WTC11 (cell line): ENCODE measurements at regions not wholly inside any gene's neighbourhood (a gene's known extent, or its start where the extent isn't known, plus 50 kb on each side); places are given as distances from the start of the nearest gene placed in this dataset.

Source experiments
- ATAC-seq: fragments of 200-7000 bp; cut with Tn5 transposase; 2 replicates; pipeline ENCODE4 v1.10.0; 2021; ENCODE audit warnings: mild to moderate bottlenecking, moderate library complexity
- CTCF ChIA-PET: fragments of 300-600 bp; sonication (Branson Sonifier 250); formaldehyde crosslinking; loops from one replicate; lab custom pipeline; 2021; ENCODE audit warnings: antibody characterized with exemption; lab: Charles Lee
- POLR2A ChIA-PET: fragments of 350-600 bp; sonication (Branson Sonifier 250); formaldehyde crosslinking; loops from one replicate; lab custom pipeline; 2021; ENCODE audit warnings: antibody characterized with exemption; lab: Charles Lee
- DNase-seq: peaks from one replicate; pipeline ENCODE4 v3.0.0; 2021; ENCODE audit warnings: low spot score
- H3K27ac Mint-ChIP-seq: 2 replicates; pipeline ENCODE4 v1.8.0; 2021; ENCODE audit warnings: mixed read lengths
- H3K27me3 Mint-ChIP-seq: 2 replicates; pipeline ENCODE4 v1.8.0; 2021; ENCODE audit warnings: low read depth, mild to moderate bottlenecking, moderate library complexity, mixed read lengths
- H3K36me3 Mint-ChIP-seq: 2 replicates; pipeline ENCODE4 v1.8.0; 2021; ENCODE audit warnings: mixed read lengths
- H3K4me1 Mint-ChIP-seq: 2 replicates; pipeline ENCODE4 v1.8.0; 2022; ENCODE audit warnings: mixed read lengths
- H3K4me3 Mint-ChIP-seq: 2 replicates; pipeline ENCODE4 v1.8.0; 2021; ENCODE audit warnings: mild to moderate bottlenecking, moderate library complexity, mixed read lengths
- H3K9me3 Mint-ChIP-seq: 2 replicates; pipeline ENCODE4 v1.8.0; 2021; ENCODE audit warnings: mixed read lengths
- ATF1 ChIP-seq: sonication (generic); formaldehyde crosslinking; IDR thresholded peaks from 2 replicates; pipeline ENCODE4 v1.8.1; 2023; ENCODE audit warnings: mild to moderate bottlenecking, moderate library complexity, missing genetic modification reagents
- ATF2 ChIP-seq: sonication (generic); formaldehyde crosslinking; IDR thresholded peaks from 2 replicates; pipeline ENCODE4 v1.8.1; 2022; ENCODE audit warnings: low read depth, missing genetic modification reagents, borderline replicate concordance
- CREB1 ChIP-seq: sonication (generic); formaldehyde crosslinking; IDR thresholded peaks from 2 replicates; pipeline ENCODE4 v1.8.0; 2023; ENCODE audit warnings: mild to moderate bottlenecking, missing genetic modification reagents
- CREM ChIP-seq: sonication (generic); formaldehyde crosslinking; IDR thresholded peaks from 2 replicates; pipeline ENCODE4 v1.8.1; 2022; ENCODE audit warnings: mild to moderate bottlenecking, missing genetic modification reagents, moderate library complexity
- E2F1 ChIP-seq: sonication (generic); formaldehyde crosslinking; IDR thresholded peaks from 2 replicates; pipeline ENCODE4 v1.8.0; 2022; ENCODE audit warnings: mild to moderate bottlenecking, missing genetic modification reagents
- E2F5 ChIP-seq: sonication (generic); formaldehyde crosslinking; IDR thresholded peaks from 2 replicates; pipeline ENCODE4 v1.8.1; 2022; ENCODE audit warnings: mild to moderate bottlenecking, moderate library complexity, missing genetic modification reagents
- ERG ChIP-seq: fragments of 250-450 bp; sonication (Bioruptor Pico); IDR thresholded peaks from 2 replicates; pipeline ENCODE4 v1.8.0; 2021; ENCODE audit warnings: mild to moderate bottlenecking
- HMGA2 ChIP-seq: fragments of 250-450 bp; sonication (Bioruptor Pico); IDR thresholded peaks from 2 replicates; pipeline ENCODE4 v1.4.0; 2021; ENCODE audit warnings: mild to moderate bottlenecking, moderate library complexity
- PREB ChIP-seq: sonication (generic); formaldehyde crosslinking; IDR thresholded peaks from 2 replicates; pipeline ENCODE4 v1.8.1; 2022; ENCODE audit warnings: mild to moderate bottlenecking, missing genetic modification reagents, moderate library complexity, borderline replicate concordance
- PRRX2 ChIP-seq: fragments of 250-450 bp; sonication (Bioruptor Pico); IDR thresholded peaks from 2 replicates; pipeline ENCODE4 v1.8.0; 2021; ENCODE audit warnings: mild to moderate bottlenecking
- RELA ChIP-seq: sonication (generic); formaldehyde crosslinking; IDR thresholded peaks from 2 replicates; pipeline ENCODE4 v1.8.1; 2022; ENCODE audit warnings: missing genetic modification reagents, mild to moderate bottlenecking, borderline replicate concordance
- SMAD3 ChIP-seq: sonication (generic); formaldehyde crosslinking; IDR thresholded peaks from 2 replicates; pipeline ENCODE4 v1.8.0; 2022; ENCODE audit warnings: missing genetic modification reagents, mild to moderate bottlenecking, borderline replicate concordance
- SOX15 ChIP-seq: fragments of 250-450 bp; sonication (Bioruptor Pico); IDR thresholded peaks from 2 replicates; pipeline ENCODE4 v1.9.0; 2021; ENCODE audit warnings: mild to moderate bottlenecking
- ZNF232 ChIP-seq: sonication (generic); formaldehyde crosslinking; IDR thresholded peaks from 2 replicates; pipeline ENCODE4 v1.8.0; 2022; ENCODE audit warnings: mild to moderate bottlenecking, missing genetic modification reagents
- ZNF263 ChIP-seq: sonication (generic); formaldehyde crosslinking; IDR thresholded peaks from 2 replicates; pipeline ENCODE4 v1.8.1; 2022; ENCODE audit warnings: low read depth, mild to moderate bottlenecking, moderate library complexity, missing genetic modification reagents
- TF ChIP-seq, protein P1 (sequence below): fragments of 200-600 bp; IDR thresholded peaks from 2 replicates; pipeline ENCODE4 v1.8.0; 2022; ENCODE audit warnings: antibody characterized with exemption
- TF ChIP-seq, protein P2 (sequence below): fragments of 250-450 bp; sonication (Bioruptor Pico); IDR thresholded peaks from 2 replicates; pipeline ENCODE4 v1.9.0; 2021; ENCODE audit warnings: mild to moderate bottlenecking
- TF ChIP-seq, protein P3 (sequence below): fragments of 250-450 bp; sonication (Bioruptor Pico); IDR thresholded peaks from 2 replicates; pipeline ENCODE4 v2.1.2; 2022; ENCODE audit warnings: mild to moderate bottlenecking, moderate library complexity

DNA sequence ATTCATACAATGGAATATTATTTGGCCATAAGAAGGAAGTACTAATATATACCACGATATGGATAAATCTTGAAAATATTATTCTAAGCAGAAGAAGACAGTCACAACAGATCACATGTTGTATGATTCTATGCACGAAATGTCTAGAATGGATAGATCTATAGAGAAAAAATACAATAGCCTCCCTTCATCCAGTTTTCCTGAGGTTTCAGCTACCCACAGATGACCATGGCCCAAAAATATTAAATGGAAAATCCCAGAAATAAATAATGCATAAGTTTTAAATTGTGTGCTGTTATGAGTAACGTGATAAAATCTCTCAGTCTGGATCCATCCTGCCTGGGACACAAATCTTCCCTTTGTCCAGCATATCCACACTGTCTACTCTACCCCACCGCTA is 162.2 kb upstream of the ST8SIA2 start:
- no peaks in the 10 kb centered on the region for H3K4me1 Mint-ChIP-seq
- ChIA-PET POLR2A (no interaction called here), CTCF (interaction anchor here (0.5 kb wide), 1 partner anchor 378 kb away, joined by 3 read pairs; no protein-coding TSS in a partner anchor)
- ATAC-seq, result no peak
- no peaks in the 10 kb centered on the region for H3K36me3 Mint-ChIP-seq
- H3K4me3 Mint-ChIP-seq, result no peak overlapping the region
- no peak overlapping the region for H3K27ac Mint-ChIP-seq
- TF ChIP-seq PRRX2 (CRISPR knock-in tag) (no peak), ERG (CRISPR knock-in tag) (no peak), RELA (no peak), SMAD3 (CRISPR knock-in tag) (no peak), SOX15 (CRISPR knock-in tag) (no peak), ZNF232 (no peak), ZNF263 (CRISPR knock-in tag) (no peak), ATF2 (CRISPR knock-in tag) (no peak), PREB (no peak), CREB1 (CRISPR knock-in tag) (no peak), CREM (CRISPR knock-in tag) (no peak), E2F5 (CRISPR knock-in tag) (no peak), ATF1 (CRISPR knock-in tag) (no peak), E2F1 (CRISPR knock-in tag) (no peak), HMGA2 (CRISPR knock-in tag) (no peak)
- TF ChIP-seq, protein P1, sequence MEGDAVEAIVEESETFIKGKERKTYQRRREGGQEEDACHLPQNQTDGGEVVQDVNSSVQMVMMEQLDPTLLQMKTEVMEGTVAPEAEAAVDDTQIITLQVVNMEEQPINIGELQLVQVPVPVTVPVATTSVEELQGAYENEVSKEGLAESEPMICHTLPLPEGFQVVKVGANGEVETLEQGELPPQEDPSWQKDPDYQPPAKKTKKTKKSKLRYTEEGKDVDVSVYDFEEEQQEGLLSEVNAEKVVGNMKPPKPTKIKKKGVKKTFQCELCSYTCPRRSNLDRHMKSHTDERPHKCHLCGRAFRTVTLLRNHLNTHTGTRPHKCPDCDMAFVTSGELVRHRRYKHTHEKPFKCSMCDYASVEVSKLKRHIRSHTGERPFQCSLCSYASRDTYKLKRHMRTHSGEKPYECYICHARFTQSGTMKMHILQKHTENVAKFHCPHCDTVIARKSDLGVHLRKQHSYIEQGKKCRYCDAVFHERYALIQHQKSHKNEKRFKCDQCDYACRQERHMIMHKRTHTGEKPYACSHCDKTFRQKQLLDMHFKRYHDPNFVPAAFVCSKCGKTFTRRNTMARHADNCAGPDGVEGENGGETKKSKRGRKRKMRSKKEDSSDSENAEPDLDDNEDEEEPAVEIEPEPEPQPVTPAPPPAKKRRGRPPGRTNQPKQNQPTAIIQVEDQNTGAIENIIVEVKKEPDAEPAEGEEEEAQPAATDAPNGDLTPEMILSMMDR, result no peak
- TF ChIP-seq, protein P2, sequence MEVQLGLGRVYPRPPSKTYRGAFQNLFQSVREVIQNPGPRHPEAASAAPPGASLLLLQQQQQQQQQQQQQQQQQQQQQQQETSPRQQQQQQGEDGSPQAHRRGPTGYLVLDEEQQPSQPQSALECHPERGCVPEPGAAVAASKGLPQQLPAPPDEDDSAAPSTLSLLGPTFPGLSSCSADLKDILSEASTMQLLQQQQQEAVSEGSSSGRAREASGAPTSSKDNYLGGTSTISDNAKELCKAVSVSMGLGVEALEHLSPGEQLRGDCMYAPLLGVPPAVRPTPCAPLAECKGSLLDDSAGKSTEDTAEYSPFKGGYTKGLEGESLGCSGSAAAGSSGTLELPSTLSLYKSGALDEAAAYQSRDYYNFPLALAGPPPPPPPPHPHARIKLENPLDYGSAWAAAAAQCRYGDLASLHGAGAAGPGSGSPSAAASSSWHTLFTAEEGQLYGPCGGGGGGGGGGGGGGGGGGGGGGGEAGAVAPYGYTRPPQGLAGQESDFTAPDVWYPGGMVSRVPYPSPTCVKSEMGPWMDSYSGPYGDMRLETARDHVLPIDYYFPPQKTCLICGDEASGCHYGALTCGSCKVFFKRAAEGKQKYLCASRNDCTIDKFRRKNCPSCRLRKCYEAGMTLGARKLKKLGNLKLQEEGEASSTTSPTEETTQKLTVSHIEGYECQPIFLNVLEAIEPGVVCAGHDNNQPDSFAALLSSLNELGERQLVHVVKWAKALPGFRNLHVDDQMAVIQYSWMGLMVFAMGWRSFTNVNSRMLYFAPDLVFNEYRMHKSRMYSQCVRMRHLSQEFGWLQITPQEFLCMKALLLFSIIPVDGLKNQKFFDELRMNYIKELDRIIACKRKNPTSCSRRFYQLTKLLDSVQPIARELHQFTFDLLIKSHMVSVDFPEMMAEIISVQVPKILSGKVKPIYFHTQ, result no peak
- TF ChIP-seq, protein P3, sequence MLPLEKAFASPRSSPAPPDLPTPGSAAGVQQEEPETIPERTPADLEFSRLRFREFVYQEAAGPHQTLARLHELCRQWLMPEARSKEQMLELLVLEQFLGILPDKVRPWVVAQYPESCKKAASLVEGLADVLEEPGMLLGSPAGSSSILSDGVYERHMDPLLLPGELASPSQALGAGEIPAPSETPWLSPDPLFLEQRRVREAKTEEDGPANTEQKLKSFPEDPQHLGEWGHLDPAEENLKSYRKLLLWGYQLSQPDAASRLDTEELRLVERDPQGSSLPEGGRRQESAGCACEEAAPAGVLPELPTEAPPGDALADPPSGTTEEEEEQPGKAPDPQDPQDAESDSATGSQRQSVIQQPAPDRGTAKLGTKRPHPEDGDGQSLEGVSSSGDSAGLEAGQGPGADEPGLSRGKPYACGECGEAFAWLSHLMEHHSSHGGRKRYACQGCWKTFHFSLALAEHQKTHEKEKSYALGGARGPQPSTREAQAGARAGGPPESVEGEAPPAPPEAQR, result no peak
- H3K9me3 Mint-ChIP-seq, result peaks cover 6% of the 10 kb centered on the region; the same call in 1 of the 2 replicates
- H3K27me3 Mint-ChIP-seq, result no peaks in the 10 kb centered on the region
- no peak for DNase-seq
